ENCODE measurements at regions not wholly inside any gene's neighbourhood (a gene's known extent, or its start where the extent isn't known, plus 50 kb on each side); places are given as distances from the start of the nearest gene placed in this dataset.

DNA sequence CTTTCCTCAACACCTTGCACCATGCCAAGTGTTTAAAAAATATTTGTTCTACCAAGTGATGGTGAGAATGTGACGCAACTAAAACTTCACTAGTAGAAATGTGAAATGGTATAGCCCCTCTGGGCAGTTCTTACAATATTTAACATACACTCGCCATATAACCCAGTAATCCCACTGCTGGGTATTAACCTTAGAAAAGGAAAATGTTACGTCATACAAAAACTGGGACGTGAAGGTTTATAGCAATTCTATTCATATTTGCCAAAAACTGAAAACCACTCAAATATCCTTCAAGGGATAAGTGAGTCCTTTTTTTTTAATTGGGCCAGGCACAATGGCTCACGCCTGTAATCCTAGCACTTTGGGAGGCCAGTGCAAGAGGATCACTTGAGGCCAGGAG is 279.3 kb downstream of the SKIDA1 start:
- DNase-seq, result no peak

DNA sequence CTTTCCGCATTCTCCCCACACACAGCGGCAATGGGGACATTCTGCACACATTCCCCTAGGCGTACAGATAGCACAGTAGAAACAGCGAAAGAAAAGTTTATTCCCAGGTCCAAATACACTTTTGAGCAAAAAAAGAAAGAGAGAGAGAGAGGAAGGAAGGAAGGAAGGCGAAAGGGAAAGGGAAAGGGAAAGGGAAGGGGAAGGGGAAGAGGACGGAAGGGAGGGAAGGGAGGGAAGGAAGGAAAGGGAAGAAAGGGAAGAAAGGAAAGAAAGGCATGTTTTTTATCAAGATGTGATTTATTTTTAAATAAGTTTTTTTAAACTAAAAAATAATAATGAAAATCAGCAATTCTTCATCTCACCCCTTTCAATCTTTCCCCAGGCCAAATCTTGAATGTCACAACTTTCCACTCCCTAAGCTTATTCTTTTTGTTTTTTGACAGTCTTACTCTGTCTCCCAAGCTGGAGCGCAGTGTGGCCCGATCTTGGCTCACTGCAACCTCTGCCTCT is 281.7 kb downstream of the SKIDA1 start:
- no peak for DNase-seq

DNA sequence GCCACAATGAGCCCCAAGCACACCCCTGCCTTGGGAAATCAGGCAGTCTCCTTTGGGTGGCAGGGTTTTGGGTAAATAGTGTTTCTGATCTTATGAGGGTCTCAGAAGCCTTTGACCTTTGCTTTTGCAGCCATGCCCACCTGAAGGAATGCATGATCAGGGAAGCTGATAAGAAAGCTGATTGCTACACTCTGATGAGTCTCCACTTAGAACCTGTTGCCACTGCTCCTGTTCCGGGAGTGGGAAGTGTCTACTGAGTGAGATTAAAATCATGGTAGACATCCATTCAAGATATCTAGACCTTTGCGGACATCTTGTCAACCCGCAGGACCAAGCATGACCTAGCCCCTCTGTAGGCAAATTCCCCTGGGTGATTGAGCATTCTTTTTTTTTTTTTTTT is 282.6 kb downstream of the SKIDA1 start:
- DNase-seq, result no peak

DNA sequence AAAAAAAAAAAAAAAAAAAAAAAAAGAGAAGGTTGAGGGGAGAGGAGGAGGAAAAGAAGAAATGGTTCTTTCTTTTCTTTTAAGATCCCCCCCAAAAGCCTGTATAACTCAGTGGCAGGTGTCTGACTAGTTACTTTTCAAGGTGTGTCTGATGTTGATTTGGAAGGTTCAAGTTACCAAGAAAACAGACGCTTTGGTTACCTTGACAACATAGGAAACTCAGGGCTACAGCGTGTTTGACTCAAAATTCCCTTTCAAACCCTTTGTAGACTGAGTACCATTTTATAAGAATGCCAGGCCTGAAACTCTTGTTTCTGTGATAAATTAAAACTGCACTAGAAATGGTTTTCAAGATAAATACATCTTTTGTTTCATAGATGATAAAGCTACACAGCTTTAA is 286.8 kb downstream of the SKIDA1 start:
- no peak for DNase-seq

DNA sequence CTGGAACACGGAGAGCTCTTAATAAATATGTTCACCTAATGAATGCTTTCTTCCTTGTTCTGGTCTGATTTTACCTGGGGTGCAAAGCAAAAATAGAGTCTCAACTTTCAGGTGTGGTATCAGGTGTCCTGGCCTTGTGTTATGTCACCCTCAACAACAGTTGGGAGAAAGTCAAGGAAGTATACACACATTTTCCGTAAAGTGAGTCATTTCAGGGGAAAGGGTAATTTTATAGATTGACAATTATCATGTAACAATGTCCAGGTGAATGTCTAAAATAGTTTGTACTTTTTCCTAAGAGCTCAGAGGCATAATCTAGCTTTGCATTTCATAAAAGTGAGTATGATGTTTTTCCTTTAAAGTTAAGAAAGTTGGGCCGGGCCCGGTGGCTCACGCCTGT is 287.4 kb downstream of the SKIDA1 start:
- DNase-seq, result no peak

DNA sequence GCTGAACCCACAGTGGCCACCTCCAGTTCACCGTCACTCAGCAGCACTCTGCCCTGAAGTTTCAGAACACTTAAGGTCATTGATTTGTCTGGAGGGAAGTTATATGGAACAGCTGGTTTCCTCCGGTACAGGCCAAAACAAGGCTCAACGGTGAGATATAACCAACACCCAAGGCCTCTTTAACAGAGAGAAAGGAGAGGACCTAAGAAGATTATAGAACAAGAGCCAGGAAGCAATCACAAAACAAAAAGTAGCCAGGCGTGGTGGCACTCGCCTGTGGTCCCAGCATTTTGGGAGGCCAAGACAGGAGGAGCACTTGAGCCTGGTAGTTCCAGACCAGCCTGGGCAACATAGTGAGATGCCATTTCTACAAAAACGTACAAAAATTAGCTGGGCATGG is 290.7 kb downstream of the SKIDA1 start:
- no peak for DNase-seq

DNA sequence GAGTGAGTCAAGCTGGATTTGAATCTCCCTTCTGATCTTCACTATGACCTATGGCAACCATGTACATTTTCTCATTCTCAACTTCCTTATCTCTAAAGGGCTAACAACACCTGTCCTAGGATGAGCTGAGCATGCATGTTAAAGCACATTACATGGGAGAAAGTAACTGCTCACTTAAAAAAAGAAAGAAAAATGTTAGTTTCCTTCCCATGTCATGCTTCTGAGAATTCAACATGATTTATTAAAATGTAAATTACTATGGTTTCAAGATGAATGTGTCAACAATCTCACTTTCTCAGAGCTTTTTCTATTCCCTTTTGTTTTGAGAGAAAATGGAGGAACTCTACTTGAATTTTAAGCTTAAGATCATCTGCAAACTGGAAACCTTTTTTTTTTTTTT is 295.3 kb downstream of the SKIDA1 start:
- DNase-seq, result no peak

DNA sequence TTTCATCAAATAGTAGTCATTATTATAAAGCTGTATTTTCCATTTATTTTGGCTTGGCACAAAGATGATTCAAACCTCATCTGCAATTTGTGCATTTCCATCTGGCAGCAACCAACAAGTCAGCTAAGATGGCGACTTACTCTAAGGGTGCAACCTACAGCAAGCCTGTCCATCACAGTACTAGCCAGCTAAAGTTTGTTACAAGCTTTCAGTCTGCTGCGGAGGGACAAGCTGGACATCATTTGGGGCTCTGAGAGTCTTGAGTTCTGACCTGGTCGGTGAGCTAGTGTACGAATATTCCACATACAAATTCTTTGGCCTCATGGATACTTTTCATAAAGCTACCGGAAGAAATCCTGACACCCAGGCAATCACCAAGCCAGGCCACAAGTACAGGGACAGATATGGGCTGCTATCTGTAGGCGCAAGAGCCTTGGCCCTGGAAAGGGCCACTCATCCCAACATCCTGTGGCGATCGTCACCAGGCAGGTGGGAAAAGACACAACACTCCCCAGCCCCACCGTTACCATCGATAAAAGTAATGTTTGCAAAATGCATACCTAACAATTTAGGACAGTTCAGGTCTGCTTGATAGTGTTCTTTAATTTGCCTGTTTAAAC is 307.6 kb downstream of the SKIDA1 start:
- DNase-seq, result no peak

DNA sequence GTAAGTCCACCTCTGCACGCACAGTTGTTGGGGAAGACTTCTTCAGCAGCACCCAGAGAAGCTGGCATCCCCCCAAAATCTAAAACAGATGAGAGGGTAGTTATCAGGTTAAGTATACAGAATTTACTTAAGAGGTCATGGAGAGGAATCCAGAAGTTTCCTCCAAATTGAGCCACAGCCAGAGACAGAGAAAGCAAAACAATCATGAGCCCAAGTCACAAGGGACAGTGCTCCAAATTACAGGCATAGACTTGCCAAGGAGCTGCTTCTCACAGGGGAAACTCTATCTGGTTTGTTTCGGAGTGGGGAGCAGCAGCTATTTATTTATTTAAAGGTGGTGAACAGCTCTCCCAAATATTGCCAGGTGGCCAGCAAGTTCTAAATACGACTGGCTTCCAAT is 308.4 kb downstream of the SKIDA1 start:
- DNase-seq, result no peak

DNA sequence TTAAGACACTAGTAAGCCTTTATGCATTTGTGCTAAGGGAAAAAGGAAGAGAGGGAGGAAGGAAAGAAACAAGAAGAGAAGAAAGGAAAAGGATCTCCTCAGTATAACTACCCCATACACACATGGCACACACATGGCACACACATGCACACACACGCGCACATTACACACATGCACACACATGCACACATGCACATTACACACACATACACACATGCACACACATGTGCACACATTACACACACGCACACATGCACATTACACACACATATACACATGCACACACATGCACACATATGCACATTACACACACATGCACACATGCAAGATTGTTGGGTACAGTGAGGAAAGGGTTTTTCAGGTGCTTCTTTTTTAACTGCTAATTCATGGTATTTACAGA is 311.2 kb downstream of the SKIDA1 start:
- no peak for DNase-seq

DNA sequence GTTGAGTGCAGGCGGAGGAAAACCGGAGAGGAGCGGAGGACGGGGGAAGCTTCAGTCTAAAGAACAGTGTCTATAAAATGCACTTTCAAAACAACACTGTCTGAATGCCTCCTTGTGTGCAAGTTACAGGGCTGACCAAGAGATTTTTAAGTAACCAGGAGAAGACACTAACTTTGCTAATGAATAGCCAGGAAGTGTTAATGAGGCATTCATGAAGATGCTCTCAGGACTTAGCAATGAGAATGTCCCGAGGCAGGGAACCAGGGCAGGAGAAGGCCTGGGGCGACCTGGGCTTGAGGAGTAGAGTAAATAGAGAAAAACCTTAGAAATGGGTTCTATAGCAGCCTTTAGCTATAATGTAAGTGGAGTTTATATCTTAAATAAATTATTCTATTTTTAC is 312.1 kb downstream of the SKIDA1 start:
- DNase-seq, result no peak

DNA sequence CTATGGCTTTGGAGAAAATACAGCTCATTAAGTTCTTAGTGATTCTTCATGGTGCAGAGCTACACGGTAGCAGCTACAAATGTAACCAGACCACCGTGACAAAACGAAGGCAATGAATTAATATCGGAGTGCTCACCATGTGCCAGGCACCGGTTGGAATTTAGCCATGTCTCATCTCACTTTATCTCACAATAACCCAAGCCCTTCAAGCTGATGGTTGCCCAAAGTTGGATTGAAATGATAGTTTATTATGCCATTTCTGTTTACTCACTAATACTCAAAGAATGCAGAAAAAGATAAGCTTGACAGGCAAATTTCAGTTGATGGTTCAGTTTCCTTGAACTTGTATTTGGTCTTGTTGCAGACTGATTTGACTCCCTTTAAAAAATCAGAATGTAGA is 312.6 kb downstream of the SKIDA1 start:
- DNase-seq, result no peak

DNA sequence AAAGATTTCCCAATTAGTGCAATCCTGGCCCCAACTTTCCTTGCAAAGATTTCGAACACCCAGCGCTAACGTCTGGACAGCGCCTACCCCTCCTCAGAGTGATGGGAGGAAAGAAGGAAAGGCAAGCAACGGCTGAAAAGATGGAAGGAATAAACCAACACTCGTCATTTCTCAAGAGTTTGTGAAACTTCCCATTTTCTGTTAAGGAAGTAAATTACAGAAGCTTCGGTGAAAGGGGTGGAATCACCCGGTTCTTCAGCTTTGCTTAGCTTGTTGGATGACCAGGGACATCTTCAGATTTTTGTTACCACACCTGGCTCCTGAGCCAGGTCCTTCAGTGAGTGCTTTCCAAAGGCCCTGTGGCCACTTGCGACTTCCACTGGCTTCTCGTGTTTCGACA is 313.1 kb downstream of the SKIDA1 start:
- no peak for DNase-seq

DNA sequence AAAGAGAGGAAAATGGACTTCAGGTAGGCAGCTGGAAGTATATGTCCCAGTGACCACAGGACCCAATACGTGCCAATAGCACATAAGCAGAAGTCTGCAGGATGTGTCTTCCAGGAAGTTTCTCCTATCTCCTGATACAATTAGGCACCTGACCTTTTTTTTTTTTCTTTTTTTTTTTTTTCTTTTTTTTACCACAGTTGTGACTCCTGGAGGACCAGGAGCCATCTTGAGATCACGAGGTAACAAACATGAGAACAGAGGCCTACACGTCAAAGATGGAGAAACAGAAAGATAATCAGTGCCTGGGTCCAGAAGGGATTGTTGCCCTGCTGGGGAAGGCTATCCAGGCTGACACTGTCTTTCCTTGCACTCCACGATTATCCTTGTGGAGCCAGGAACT is 312.4 kb upstream of the NEBL start:
- DNase-seq, result no peak

DNA sequence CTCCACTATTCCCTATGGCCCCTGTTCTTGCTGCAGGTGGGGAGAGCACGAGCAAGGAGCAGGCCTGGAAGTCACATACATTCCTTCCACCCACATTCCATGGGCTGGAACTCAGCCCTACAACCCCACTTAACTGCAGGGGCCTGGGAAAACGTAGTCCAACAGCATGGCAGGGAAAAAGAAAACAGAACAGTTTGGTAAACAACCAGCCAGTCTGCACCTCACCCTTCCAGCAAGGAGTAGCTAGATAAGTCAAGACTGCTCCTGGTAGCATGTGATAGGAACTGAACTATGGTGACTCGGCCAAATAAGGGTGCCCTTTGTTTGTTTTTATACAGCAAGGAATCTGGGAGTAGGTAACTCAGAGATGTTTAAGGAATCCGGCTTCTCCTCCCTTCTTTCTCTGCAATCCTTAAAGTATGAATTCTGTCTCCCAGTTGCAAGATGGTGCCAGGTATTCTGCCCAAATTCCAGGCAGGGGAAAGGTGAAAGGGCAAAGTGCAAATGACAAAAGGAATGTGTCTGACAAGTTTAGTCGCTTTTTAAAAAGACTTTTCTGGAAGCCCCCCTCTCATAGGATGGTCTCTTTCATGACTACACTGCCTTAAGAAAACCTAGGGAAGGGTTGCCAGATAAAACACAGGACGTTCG is 311.7 kb upstream of the NEBL start:
- DNase-seq, result no peak

DNA sequence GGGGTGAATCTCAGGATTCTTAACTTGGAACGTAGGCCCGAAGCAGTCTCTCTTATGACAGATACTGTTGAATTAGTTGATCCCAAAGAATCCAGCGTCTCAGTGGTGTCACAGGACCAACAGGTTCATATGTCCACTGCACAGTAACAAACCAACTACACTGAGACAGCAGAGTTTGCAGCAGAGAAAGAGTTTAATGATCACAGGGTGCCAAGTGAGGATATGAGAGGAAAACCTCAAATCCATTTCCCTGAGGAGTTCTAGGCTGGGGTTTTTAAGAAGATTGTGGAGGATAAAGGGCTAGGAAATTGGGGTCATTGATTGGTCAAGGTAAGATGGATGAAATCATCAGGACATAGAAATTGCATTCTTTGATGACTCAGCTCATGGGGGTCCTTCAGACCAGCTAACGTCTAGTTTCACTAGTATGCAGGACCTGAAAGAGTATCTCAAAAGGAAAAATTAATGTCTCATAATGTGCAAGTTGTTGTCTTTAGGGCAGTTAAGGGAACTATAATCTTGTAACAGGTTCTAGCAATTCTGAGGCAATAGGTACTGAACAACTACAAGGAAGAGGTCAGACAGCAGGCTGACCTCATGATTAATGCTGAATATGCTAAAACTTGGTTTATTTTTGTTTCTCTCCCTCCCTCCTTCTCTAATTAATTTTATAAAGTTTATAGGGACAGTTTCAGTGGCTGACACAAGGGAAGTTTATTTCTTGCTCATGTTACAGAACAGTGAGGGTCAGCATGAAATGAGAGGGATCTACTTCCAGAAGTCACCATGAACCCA is 310.9 kb upstream of the NEBL start:
- DNase-seq, result no peak

DNA sequence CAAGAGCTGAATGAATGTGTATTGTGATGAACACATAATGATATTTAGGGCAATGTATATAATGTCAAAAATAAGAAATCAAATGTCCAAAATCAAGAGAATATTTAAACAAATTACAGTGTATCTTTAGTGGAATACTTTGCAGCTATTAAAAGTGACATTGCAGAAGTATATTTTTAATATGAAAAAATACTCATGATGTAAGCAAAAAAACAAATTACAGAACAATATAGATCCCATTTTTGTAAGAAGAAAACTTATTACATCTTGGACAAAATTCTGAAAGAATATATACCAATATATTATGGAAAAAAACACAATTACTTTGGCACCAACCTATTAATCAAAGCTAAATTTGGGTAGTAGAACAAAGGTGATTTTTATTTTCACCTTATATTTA is 308.2 kb upstream of the NEBL start:
- no peak for DNase-seq

DNA sequence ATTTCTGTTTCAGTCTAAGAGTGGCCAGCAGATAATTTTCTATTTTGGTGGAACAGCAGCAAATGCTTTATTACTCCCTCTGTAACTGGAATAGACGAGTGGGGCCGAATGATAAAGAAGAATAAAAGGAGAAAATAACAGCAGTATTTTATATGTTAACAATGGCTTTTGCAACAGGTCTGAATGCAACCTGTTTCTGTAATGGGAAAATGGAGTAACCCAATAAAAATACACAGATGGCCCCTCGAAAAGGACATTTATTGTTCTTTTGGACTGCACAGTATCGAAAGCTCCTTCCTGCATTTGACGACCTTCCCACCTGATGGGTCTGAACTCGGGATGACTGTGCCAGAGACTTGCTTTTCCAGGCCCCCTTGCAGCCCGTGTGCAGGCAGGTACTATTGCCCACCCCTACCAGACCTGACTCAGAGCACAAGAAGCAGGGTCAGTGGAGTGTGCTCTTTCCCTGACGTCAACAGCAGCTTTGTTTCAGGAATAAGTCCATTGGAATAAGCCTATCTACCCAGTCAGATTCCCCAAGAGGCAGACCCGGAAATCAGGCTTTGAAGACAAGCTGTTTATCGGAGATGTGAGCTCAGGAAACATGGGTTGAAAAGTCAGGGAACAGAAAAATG is 306.5 kb upstream of the NEBL start:
- DNase-seq, result no peak

DNA sequence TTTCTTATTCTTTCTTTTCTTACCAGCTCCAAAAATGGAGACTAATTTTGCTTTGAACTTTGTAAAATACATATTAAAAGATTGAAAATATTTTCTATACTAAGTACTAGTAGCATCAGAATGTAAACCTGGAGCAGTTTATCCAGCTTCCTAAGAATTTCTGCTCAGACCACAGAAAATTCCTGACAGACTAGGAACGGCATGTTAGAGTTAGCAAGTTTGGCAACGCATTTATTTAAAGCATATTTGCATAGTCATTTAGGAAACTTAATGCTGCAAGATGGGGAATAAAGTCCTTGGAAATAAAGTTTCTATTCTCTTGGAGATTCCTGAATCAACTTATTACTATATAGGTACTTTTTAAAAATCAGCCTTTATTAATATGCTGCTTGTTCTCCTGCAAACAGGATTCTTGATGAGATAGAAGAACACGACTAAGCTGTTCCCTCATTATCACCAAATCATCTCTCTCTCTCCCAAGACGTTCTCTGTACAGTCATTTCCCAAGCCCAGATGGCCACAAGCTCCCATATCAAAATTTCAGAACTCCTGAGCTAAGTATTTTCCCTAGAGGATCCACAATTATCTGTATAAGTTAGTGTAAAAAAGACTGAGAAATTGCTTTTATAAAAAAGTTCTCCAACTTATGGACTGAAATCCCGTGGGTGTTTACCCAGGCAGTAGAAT is 305.8 kb upstream of the NEBL start:
- no peak for DNase-seq

DNA sequence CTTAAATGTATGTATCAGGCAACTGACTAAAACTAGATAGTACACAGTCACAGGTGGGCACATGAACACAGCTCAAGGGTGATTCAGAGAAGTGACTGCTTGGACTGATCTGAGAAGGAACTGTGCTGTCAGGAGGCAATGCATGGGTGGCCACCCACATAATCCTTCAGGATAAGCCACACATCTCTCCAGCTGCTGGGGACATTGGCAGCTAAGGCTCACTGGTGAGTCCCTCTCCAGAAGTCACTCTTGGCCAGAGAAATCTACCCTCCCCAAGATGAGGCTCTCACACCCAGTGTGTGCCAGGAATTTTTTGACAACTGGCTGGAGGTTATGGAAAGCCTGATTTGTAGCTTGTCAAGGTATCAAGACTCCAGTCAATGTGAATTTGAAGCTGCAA is 302.4 kb upstream of the NEBL start:
- DNase-seq, result no peak

DNA sequence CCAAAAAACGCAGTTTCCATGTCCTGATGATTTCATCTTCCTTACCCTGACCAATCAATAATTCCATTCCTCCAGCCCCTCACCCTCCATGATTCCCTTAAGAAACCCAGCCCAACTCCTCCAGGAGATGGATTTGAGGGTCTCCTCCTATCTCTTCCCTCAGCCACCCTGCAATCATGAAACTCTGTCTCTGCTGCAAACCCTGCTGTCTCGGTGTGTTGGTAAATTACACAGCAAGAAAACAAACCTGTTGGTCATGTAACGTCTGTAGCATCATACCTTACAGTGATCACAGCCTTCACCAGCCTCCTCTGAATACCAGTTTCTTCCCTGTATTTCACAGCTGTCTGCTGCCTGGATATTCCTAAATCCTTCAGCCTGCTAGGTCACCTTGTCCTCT is 300.7 kb upstream of the NEBL start:
- DNase-seq, result no peak

DNA sequence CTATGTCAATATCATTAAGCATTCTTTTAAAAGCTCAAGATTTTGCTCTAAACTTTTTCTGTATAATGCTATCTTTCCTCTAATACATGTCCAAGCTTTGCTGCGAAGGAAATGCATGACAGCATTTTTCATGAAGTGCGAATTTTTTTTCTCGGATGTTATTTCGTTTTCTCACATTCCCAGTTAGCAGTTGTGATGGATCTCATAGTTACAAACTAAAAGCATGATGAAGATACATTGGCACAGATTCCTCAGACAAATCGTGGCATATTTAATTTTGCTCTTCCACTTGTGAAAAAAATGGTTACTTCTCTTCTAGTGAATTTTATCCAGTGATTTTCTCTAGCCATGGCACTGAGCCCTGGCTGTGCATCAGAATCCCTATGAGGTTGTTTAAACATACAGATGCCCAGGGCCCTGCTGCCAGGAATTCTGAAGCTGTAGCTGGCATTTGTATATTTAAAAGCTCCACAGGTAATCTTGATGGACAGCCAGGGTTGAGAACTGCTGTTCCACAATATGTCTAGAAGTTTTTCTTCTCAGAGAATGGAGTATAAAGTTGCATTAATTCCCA is 299.8 kb upstream of the NEBL start:
- no peak for DNase-seq

DNA sequence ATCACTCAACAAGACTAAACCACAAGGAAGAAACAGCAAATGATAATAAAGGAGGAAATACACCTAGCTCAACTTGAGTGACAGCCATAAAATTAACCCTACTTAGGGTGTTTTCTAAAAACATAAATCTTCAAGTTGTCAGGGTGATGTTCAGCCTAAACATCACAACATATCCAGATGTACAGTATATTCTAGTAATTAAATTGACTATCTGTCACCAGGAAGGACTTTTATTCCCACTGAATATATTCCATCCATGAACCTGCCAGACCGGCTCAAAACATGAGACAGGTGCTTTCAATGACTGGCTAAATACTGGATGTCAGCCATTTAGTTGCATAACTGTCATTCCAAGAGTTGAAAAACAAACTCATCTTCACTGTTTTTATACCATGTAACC is 298.1 kb upstream of the NEBL start:
- no peak for DNase-seq
